ENCODE measurements at regions not wholly inside any gene's neighbourhood (a gene's known extent, or its start where the extent isn't known, plus 50 kb on each side); places are given as distances from the start of the nearest gene placed in this dataset.

DNA sequence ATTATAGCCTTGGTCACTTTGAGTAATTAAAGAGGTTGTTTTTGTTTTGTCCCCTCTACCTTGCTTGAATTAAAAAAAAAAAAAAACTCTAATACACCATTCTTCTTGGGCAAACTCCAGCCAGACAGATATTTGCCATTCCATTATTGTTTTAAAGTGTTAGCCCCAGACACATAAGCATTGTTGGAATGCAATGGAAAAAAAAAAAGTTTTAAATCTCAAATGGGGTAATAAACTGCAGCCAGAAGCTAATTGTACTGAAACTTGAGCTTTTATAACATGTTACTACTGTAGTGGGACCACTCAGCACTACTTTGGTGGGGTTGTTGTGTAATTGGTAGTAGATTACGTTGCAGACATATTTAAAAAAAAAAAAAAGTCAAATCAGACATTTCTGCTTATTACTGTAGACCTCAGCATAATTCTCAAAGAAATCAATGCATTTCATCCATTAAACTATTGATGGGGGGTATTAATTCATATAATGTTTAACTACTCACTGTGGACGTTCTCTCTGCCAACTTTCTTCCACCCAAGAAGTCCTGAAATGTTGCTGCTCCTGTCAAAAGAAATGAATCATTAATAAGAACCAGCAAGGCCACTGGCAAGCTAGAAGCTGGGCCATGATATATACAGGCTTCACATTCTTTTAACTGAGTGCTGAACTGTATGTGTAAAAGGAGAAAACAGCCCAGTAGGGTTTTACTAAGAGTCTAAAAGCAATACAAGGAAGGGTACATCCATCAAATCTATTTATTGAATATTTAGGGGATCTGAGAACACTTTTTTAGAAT lies 626.6 kb upstream of the SOX9 start:
- TF ChIP-seq CTCF (IDR thresholded peaks at IDR 0.05; ENCODE audit: insufficient read depth, low read length, poor library complexity, severe bottlenecking), result no peak
- TF ChIP-seq EZH2phosphoT487 (conservative IDR thresholded peaks at IDR 0.05; ENCODE audit: low read length), result no peak
